ENCODE measurements at regions not wholly inside any gene's neighbourhood (a gene's known extent, or its start where the extent isn't known, plus 50 kb on each side); places are given as distances from the start of the nearest gene placed in this dataset.
"Not testable (repeated sequence)": the region's sequence is repeated elsewhere in the genome, so short reads cannot be mapped to it uniquely, and the experiment has no call there.

GRCh38 chr15:95741830-95742229 lies 588.7 kb upstream of the NR2F2 start:
- DNase-seq, result no peak

GRCh38 chr15:95742256-95742655 lies 588.2 kb upstream of the NR2F2 start:
- no peak for DNase-seq

- DNase-seq, result no peak
Observed at GRCh38 chr15:95742836-95743235, 587.7 kb upstream of the NR2F2 start.

GRCh38 chr15:95757171-95757570 lies 573.3 kb upstream of the NR2F2 start:
- DNase-seq, result no peak

GRCh38 chr15:95758451-95758850 lies 572.0 kb upstream of the NR2F2 start:
- DNase-seq, result no peak

- no peak for DNase-seq
Observed at GRCh38 chr15:95758851-95759250, 571.6 kb upstream of the NR2F2 start.

- DNase-seq, result no peak
Observed at GRCh38 chr15:95760508-95760907, 570.0 kb upstream of the NR2F2 start.

- DNase-seq, result no peak
Observed at GRCh38 chr15:95761501-95762165, 568.9 kb upstream of the NR2F2 start.

GRCh38 chr15:95763426-95763825 lies 567.1 kb upstream of the NR2F2 start:
- DNase-seq, result no peak

- no peak for DNase-seq
Observed at GRCh38 chr15:95765161-95765560, 565.3 kb upstream of the NR2F2 start.

GRCh38 chr15:95770196-95770595 lies 560.3 kb upstream of the NR2F2 start:
- no peak for DNase-seq

GRCh38 chr15:95772982-95773381 lies 557.5 kb upstream of the NR2F2 start:
- no peak for DNase-seq

- no peak for DNase-seq
Observed at GRCh38 chr15:95784508-95784907, 546.0 kb upstream of the NR2F2 start.

- not testable (repeated sequence) for DNase-seq
Observed at GRCh38 chr15:95785276-95785675, 545.2 kb upstream of the NR2F2 start.

GRCh38 chr15:95793231-95793630 lies 537.3 kb upstream of the NR2F2 start:
- no peak for DNase-seq

- no peak for DNase-seq
Observed at GRCh38 chr15:95795386-95795785, 535.1 kb upstream of the NR2F2 start.

- DNase-seq, result no peak
Observed at GRCh38 chr15:95799286-95800200, 531.0 kb upstream of the NR2F2 start.

GRCh38 chr15:95804484-95804883 lies 526.0 kb upstream of the NR2F2 start:
- DNase-seq, result no peak

- DNase-seq, result no peak
Observed at GRCh38 chr15:95812491-95812890, 518.0 kb upstream of the NR2F2 start.

- no peak for DNase-seq
Observed at GRCh38 chr15:95814908-95815307, 515.6 kb upstream of the NR2F2 start.

- DNase-seq, result no peak
Observed at GRCh38 chr15:95816591-95816990, 513.9 kb upstream of the NR2F2 start.

GRCh38 chr15:95822961-95823360 lies 507.5 kb upstream of the NR2F2 start:
- no peak for DNase-seq

- DNase-seq, result no peak
Observed at GRCh38 chr15:95825208-95825607, 505.3 kb upstream of the NR2F2 start.

Measured in renal pelvis (tissue), 1 donor.